ENCODE measurements at regions not wholly inside any gene's neighbourhood (a gene's known extent, or its start where the extent isn't known, plus 50 kb on each side); places are given as distances from the start of the nearest gene placed in this dataset.

DNA sequence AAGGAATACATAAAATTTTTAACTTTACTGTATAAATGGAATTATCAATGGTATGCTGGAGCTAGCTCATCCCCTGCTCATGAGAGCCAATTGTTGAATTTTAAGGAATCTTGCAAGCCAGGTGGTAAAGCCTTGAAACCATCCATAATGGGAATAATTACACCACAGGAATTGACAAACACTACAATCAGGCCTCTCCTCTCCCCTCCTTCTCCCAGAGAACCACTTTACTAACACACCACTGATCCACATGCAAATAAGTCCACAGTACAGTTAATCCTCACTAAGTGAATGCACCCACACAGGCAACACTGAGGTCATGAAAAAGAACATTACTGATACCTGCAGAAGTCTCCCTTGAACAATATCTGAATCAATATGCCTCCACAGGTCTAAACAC lies 140.5 kb downstream of the KLF12 start:
- ATAC-seq (ENCODE audit: insufficient number of reproducible peaks, low FRiP score, low read depth) (no peak), DNase-seq (ENCODE audit: low spot score) (no peak)
- TF ChIP-seq, protein P1, sequence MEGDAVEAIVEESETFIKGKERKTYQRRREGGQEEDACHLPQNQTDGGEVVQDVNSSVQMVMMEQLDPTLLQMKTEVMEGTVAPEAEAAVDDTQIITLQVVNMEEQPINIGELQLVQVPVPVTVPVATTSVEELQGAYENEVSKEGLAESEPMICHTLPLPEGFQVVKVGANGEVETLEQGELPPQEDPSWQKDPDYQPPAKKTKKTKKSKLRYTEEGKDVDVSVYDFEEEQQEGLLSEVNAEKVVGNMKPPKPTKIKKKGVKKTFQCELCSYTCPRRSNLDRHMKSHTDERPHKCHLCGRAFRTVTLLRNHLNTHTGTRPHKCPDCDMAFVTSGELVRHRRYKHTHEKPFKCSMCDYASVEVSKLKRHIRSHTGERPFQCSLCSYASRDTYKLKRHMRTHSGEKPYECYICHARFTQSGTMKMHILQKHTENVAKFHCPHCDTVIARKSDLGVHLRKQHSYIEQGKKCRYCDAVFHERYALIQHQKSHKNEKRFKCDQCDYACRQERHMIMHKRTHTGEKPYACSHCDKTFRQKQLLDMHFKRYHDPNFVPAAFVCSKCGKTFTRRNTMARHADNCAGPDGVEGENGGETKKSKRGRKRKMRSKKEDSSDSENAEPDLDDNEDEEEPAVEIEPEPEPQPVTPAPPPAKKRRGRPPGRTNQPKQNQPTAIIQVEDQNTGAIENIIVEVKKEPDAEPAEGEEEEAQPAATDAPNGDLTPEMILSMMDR (IDR thresholded peaks at IDR 0.05), result no peak
- Histone ChIP-seq H3K9me3 (no peaks in the 10 kb centered on the region), H3K4me3 (no peak overlapping the region), H3K4me1 (ENCODE audit: control insufficient read depth in 1 of 2, low read depth in 2 of 2) (peaks cover 9 to 14% of the 10 kb centered on the region in 2 donors), H3K27me3 (replicated peaks; ENCODE audit: insufficient read depth) (no peaks in the 10 kb centered on the region), H3K27ac (no peak overlapping the region), H3K36me3 (no peaks in the 10 kb centered on the region)

DNA sequence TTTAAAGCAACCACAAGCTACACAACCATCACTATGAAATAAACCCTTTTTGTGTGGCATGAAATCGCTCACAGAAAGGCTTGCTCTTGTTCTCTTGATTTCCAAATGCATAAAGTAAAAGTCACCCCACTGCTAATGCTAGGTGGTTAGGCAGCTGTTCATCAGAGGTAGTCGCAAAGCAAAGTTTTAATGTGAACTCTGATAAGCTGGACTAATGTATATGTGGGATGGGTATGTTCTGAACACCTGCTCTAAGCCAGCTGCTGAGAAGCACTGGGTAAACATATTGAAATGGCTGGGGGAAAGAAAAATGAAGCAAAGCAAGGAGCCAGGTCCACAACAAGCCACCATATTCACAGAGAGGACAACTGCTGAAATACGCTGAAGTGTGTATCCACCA lies 142.3 kb downstream of the KLF12 start:
- no peaks in the 10 kb centered on the region for H3K36me3 ChIP-seq
- H3K9me3 ChIP-seq, result no peaks in the 10 kb centered on the region
- peaks cover 4 to 14% of the 10 kb centered on the region in 2 donors for H3K4me1 ChIP-seq (ENCODE audit: control insufficient read depth in 1 of 2, low read depth in 2 of 2)
- TF ChIP-seq, protein P1 (IDR thresholded peaks at IDR 0.05), result no peak
- ATAC-seq (ENCODE audit: insufficient number of reproducible peaks, low FRiP score, low read depth) (no peak), DNase-seq (ENCODE audit: low spot score) (no peak)
- no peaks in the 10 kb centered on the region for H3K27me3 ChIP-seq (replicated peaks; ENCODE audit: insufficient read depth)
- no peak overlapping the region for H3K4me3 ChIP-seq
- H3K27ac ChIP-seq, result no peak overlapping the region

DNA sequence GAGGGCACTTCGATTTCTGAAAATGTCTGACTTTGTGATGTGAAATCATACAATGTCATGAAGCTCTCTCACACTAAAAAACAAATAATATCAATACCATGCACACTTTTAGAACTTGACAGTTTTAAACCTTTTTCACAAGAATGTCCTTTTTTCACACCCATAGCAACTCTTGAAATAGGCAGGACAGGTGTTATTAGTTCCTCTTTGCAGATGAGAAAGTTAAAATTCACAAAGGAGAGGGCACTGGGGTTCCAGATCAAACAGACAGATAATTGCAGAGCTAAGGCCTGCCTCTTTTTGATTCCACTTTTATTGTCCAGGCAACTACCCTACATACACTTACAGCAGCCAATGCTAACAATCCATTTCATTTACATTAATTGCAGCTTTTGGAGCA lies 142.8 kb downstream of the KLF12 start:
- Histone ChIP-seq H3K27me3 (replicated peaks; ENCODE audit: insufficient read depth) (no peaks in the 10 kb centered on the region), H3K9me3 (no peaks in the 10 kb centered on the region), H3K27ac (no peak overlapping the region), H3K4me3 (no peak overlapping the region), H3K36me3 (no peaks in the 10 kb centered on the region), H3K4me1 (ENCODE audit: control insufficient read depth in 1 of 2, low read depth in 2 of 2) (peaks cover 4 to 14% of the 10 kb centered on the region in 2 donors)
- no peak for DNase-seq (ENCODE audit: low spot score)
- TF ChIP-seq, protein P1 (IDR thresholded peaks at IDR 0.05), result no peak
- ATAC-seq (ENCODE audit: insufficient number of reproducible peaks, low FRiP score, low read depth), result no peak

DNA sequence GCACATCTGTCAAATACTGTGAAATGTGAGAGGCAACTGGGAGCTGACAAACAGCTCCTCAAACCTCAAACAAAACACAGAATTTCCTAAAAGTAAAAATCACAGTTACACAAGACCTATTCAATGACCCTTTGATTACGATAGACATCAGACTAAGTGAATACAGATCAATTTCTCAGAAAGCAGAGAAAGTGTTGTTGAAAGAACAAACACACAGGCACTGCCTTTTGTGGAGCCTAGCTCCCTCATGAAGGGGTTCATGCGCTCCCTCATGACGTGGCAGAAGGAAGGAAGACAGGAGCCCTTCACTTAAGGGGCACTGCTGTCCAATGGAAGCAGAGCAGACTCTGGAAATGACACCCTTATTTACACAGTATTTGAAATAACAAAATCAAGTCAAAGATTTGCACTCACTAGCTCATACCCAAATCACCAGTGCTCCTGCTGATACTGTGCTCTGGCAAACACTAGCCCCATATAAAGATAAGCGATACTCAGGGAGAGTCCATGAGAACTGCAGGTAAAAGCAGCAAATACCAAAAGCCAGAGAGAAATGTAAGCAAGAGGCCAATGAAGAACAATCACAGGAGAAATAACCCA lies 144.9 kb downstream of the KLF12 start:
- Histone ChIP-seq H3K27ac (no peak overlapping the region), H3K36me3 (no peaks in the 10 kb centered on the region), H3K4me3 (no peak overlapping the region), H3K4me1 (ENCODE audit: control insufficient read depth in 1 of 2, low read depth in 2 of 2) (no peaks in the 10 kb centered on the region), H3K9me3 (no peaks in the 10 kb centered on the region), H3K27me3 (replicated peaks; ENCODE audit: insufficient read depth) (no peaks in the 10 kb centered on the region)
- ATAC-seq (ENCODE audit: insufficient number of reproducible peaks, low FRiP score, low read depth) (no peak), DNase-seq (ENCODE audit: low spot score) (no peak)
- TF ChIP-seq, protein P1 (IDR thresholded peaks at IDR 0.05), result no peak

DNA sequence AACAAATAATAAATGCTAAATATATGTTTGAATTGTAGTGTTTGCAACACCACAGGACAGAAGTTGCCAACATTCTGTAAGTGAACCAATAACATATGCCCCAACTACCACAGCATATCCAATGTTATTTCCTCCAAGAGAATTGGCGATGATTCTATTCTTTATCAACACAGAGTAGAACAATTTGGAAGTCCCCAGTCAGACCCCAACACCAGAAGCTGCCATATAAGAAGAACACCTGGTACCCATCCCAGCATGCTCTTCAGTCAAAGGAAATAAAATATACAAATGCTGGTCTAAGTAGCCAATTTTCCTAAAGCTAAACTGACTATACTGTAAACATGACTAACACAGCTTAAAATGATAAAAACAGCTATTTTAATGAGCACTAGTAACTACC lies 145.7 kb downstream of the KLF12 start:
- H3K4me3 ChIP-seq, result no peak overlapping the region
- no peaks in the 10 kb centered on the region for H3K9me3 ChIP-seq
- no peak overlapping the region for H3K27ac ChIP-seq
- no peaks in the 10 kb centered on the region for H3K27me3 ChIP-seq (replicated peaks; ENCODE audit: insufficient read depth)
- H3K36me3 ChIP-seq, result no peaks in the 10 kb centered on the region
- TF ChIP-seq, protein P1 (IDR thresholded peaks at IDR 0.05), result no peak
- DNase-seq (ENCODE audit: low spot score) (no peak), ATAC-seq (ENCODE audit: insufficient number of reproducible peaks, low FRiP score, low read depth) (no peak)
- peaks cover 0 to 3% of the 10 kb centered on the region in 2 donors for H3K4me1 ChIP-seq (ENCODE audit: control insufficient read depth in 1 of 2, low read depth in 2 of 2)
